Muscle of back (tissue), 3 donors: ENCODE measurements at regions not wholly inside any gene's neighbourhood (a gene's known extent, or its start where the extent isn't known, plus 50 kb on each side); places are given as distances from the start of the nearest gene placed in this dataset.

Experiments used
- DNase-seq, 3 donors: peaks; one replicate each; pipeline versions ENCODE4 v3.0.0 to v3.0.0-alpha.2; 2013

GRCh38 chr20:12022126-12022525 lies 104.4 kb downstream of the BTBD3 start:
- no peak for DNase-seq

GRCh38 chr20:12023194-12023795 lies 105.6 kb downstream of the BTBD3 start:
- DNase-seq: peak in 1 of 3 donors; percentile 8

DNA sequence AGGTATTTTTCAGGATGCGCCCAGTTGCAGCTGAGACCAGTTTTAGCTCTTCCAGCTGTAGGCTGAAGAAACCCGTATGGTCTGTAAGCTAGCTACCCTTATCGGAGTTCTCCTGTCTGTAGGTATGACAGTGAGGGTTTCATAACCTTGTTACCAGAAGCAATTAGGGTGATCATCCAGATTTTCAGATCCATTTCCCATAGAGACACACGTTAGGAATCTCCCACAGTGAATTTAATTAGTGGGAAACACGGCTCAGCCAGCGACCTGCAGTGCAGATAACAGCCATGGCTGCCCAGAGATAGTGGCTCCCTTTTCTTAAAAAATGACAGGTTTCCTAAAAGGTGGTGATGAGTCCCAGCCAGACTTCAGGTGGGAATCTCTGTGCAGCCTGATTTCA lies 111.1 kb downstream of the BTBD3 start:
- DNase-seq: no peak

- DNase-seq: no peak
Measured at GRCh38 chr20:12030470-12030869, 112.8 kb downstream of the BTBD3 start.

GRCh38 chr20:12036142-12036541 lies 118.4 kb downstream of the BTBD3 start:
- no peak for DNase-seq

DNA sequence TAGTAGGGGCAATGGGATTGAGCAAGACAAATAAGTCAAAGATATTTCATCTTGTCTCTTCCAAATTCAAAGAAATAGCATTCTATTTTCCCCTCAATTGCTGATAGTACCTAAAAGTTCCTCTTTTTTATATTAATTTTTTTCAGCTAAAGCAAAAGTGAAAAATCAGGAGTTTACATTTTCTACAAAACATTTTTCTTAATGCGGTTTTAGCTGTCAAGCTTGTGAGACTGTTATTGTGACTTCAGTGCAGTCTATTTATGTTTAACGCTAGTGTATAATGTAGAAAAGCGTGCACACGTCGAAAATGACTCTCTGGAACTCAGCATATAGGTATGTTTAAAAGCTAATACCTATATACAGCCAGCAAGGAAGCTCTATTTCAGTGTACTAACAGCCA lies 119.8 kb downstream of the BTBD3 start:
- DNase-seq: no peak

- DNase-seq: no peak
Measured at GRCh38 chr20:12040261-12040660, 122.6 kb downstream of the BTBD3 start.

DNA sequence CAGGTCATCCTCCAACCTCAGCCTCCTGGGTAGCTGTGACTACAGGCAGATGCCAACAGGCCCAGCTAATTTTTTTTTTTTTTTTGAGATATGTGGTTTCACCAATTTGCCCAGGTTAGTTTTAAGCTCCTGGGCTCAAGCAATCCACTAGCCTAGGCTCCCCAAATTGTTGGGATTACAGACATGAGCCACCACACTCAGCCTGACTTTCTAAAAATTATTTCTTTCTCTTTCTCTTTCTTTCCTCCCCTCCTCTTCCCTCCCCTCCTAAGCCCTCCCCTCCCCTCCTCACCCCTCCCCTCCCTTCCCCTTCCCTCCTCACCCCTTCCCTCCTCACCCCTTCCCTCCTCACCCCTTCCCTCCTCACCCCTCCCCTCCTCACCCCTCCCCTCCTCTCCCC lies 127.3 kb downstream of the BTBD3 start:
- DNase-seq: no peak

DNA sequence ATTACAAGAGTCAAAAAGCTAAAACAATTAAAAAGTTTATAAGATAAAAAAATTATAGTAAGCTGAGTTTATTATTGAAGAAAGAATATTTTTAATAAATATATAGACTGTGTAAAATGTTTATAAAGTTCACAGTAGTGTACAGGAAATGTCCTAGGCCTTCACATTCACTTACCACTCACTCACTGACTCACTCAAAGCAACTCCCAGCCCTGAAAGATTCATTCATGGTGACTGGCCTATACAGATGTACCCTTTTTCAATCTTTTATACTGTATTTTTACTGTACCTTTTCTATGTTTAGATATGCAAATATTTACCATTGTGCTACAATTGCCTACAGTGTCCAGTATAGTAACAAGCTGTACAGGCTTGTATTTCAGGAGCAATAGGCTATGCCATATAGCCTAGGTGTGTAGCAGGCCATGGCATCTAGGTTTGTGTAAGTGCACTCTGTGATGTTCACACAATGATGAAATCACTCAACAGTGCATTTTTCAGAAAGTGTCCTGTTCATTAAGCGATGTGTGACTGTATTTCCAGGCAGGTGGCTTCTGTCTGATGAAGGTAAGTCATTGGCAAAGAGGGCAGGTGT lies 130.2 kb downstream of the BTBD3 start:
- no peak for DNase-seq

- DNase-seq: no peak
Measured at GRCh38 chr20:12049125-12049524, 131.4 kb downstream of the BTBD3 start.

GRCh38 chr20:12051206-12052163 lies 133.8 kb downstream of the BTBD3 start:
- DNase-seq: no peak

GRCh38 chr20:12053353-12053752 lies 135.7 kb downstream of the BTBD3 start:
- DNase-seq: peak; percentile 10 to 65 (median 34)

GRCh38 chr20:12054556-12054955 lies 136.9 kb downstream of the BTBD3 start:
- DNase-seq: no peak

DNA sequence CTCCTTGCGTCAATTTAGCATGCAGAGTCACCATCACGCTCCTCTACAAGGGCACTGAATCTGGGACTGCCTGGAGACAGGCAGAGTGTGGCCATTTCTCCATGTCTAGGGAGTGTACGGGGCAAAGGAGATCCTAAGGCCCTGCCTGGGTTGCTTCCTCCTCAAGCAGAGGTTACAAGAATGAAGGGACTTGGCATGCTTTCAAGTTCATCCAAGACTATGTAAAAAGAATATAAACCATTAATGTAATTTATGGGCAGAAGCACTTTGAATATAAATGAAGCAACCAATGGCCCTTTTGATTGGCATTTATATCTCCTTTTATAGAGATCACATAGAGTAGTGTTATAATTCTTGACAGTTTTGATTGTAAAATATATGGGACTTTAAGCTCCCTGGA lies 137.5 kb downstream of the BTBD3 start:
- no peak for DNase-seq

DNA sequence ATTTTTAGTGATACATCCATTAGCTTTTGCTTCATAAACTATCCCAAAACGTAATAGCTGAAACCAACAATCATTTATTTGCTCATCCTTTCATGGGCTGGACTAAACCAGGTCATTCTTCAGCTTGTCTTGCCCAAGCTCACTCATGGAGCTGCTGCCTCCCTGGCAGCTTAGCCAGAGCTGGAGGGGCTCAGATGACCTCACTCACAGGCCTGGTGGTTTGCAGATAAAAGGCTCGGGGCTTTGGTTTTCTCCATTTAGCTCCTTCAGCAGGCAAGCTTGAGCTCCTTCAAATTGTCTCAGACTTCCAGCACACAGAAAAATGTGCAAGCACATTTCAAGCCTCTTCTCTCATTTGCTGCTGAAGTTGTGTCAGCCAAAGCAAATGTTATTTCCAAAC lies 139.1 kb downstream of the BTBD3 start:
- DNase-seq: no peak

- no peak for DNase-seq
Measured at GRCh38 chr20:12057778-12058177, 140.1 kb downstream of the BTBD3 start.

GRCh38 chr20:12058216-12058615 lies 140.5 kb downstream of the BTBD3 start:
- no peak for DNase-seq

- DNase-seq: peak in 1 of 3 donors; percentile 59
Measured at GRCh38 chr20:12061466-12061865, 143.8 kb downstream of the BTBD3 start.

GRCh38 chr20:12063106-12063684 lies 145.5 kb downstream of the BTBD3 start:
- DNase-seq: no peak

GRCh38 chr20:12064540-12064939 lies 146.8 kb downstream of the BTBD3 start:
- no peak for DNase-seq

- DNase-seq: no peak
Measured at GRCh38 chr20:12067686-12068085, 150.0 kb downstream of the BTBD3 start.

GRCh38 chr20:12068121-12068520 lies 150.4 kb downstream of the BTBD3 start:
- peak in 1 of 3 donors; percentile 44 for DNase-seq

GRCh38 chr20:12069181-12069580 lies 151.5 kb downstream of the BTBD3 start:
- DNase-seq: no peak
